H1 (cell line): ENCODE measurements at regions not wholly inside any gene's neighbourhood (a gene's known extent, or its start where the extent isn't known, plus 50 kb on each side); places are given as distances from the start of the nearest gene placed in this dataset.

Experiments used
- CTCF ChIA-PET: fragments of 300-600 bp; sonication (Branson Sonifier 250); formaldehyde crosslinking; loops from one replicate; lab custom pipeline; 2021; ENCODE audit not compliant: partially characterized antibody; lab: Charles Lee
- POLR2A ChIA-PET: fragments of 300-600 bp; sonication (Branson Sonifier 250); formaldehyde crosslinking; loops from one replicate; lab custom pipeline; 2021; ENCODE audit warnings: inconsistent platforms; ENCODE audit not compliant: partially characterized antibody; lab: Charles Lee
- DNase-seq, 2 experiments: peaks; one replicate each; pipeline versions ENCODE4 v3.0.0 to v3.0.0-alpha.2; 2010 to 2022; ENCODE audit warnings: low spot score in 2 of 2, low read depth in 1 of 2, mixed read lengths in 1 of 2
- FAIRE-seq: peaks from 2 replicates; lab custom pipeline; 2011; peaks lifted over from hg19 to GRCh38; lab: Jason Lieb, UNC
- H2AFZ ChIP-seq: 2 replicates; pipeline ENCODE4 v1.8.1; 2012; ENCODE audit warnings: low read length, inconsistent platforms
- H2AK5ac ChIP-seq: 2 replicates; pipeline ENCODE4 v1.6.1; 2013; ENCODE audit warnings: low read depth, low read length
- H2BK120ac ChIP-seq: replicated peaks from 2 replicates; pipeline ENCODE3; 2013; ENCODE audit warnings: low read depth, low read length, inconsistent platforms
- H2BK12ac ChIP-seq: 2 replicates; pipeline ENCODE4 v1.6.1; 2013; ENCODE audit warnings: low read depth, low read length
- H2BK15ac ChIP-seq: 2 replicates; pipeline ENCODE4 v1.6.1; 2013; ENCODE audit warnings: low read length
- H2BK20ac ChIP-seq: 2 replicates; pipeline ENCODE4 v1.6.1; 2013; ENCODE audit warnings: low read length
- H2BK5ac ChIP-seq: 2 replicates; pipeline ENCODE4 v1.6.1; 2013; ENCODE audit warnings: low read depth, low read length
- H3K14ac ChIP-seq: 2 replicates; pipeline ENCODE4 v1.6.1; 2013; ENCODE audit warnings: inconsistent platforms; ENCODE audit not compliant: insufficient read length
- H3K18ac ChIP-seq: 2 replicates; pipeline ENCODE4 v1.6.1; 2013; ENCODE audit warnings: low read length; ENCODE audit errors: extremely low read depth
- H3K23ac ChIP-seq: 2 replicates; pipeline ENCODE4 v1.6.1; 2013; ENCODE audit warnings: inconsistent platforms; ENCODE audit not compliant: insufficient read length
- H3K23me2 ChIP-seq: 2 replicates; pipeline ENCODE4 v1.6.1; 2013; ENCODE audit warnings: low read depth, low read length
- H3K27ac ChIP-seq: 2 replicates; pipeline ENCODE4 v1.6.1; 2011; ENCODE audit warnings: low read depth, low read length, inconsistent platforms
- H3K27me3 ChIP-seq, 4 experiments: replicated peaks in 1 of 4; 1 replicate in 1 of 4; 2 replicates in 3 of 4; pipeline versions ENCODE4 v1.6.1 to v1.8.1; 2011 to 2013; ENCODE audit warnings: low read length in 3 of 4, mild to moderate bottlenecking in 3 of 4, inconsistent platforms in 2 of 4, mixed read lengths in 2 of 4, moderate library complexity in 1 of 4; ENCODE audit not compliant: control insufficient read depth in 3 of 4, insufficient read depth in 3 of 4; ENCODE audit errors: extremely low read depth in 1 of 4
- H3K36me3 ChIP-seq, 4 experiments: 2 replicates each; pipeline versions ENCODE4 v1.6.1 to v1.8.1; 2011 to 2013; ENCODE audit warnings: mild to moderate bottlenecking in 4 of 4, low read length in 3 of 4, moderate library complexity in 2 of 4, control low read depth in 1 of 4, inconsistent platforms in 1 of 4; ENCODE audit not compliant: insufficient read depth in 4 of 4, control insufficient read depth in 2 of 4
- H3K4ac ChIP-seq: replicated peaks from 2 replicates; pipeline ENCODE3; 2013; ENCODE audit warnings: low read length, low read depth, mixed read lengths, inconsistent platforms; ENCODE audit not compliant: insufficient read length
- H3K4me1 ChIP-seq, 4 experiments: replicated peaks in 1 of 4; 1 replicate in 1 of 4; 2 replicates in 3 of 4; pipeline versions ENCODE4 v1.6.1 to v1.8.1; 2011 to 2013; ENCODE audit warnings: low read length in 3 of 4, inconsistent platforms in 2 of 4, mixed read lengths in 1 of 4; ENCODE audit not compliant: insufficient read depth in 4 of 4, control insufficient read depth in 3 of 4
- H3K4me2 ChIP-seq, 2 experiments: 2 replicates each; pipeline versions ENCODE4 v1.6.1 to v1.8.1; 2011 to 2013; ENCODE audit warnings: low read depth in 2 of 2, low read length in 2 of 2, control low read depth in 1 of 2, inconsistent platforms in 1 of 2, mild to moderate bottlenecking in 1 of 2; ENCODE audit not compliant: insufficient read depth in 1 of 2
- H3K4me3 ChIP-seq, 4 experiments: fragments of 200-600, 300-600 bp in 1 of 4; sonication (generic), shearing (Covaris generic), sonication (Bioruptor Twin) in 1 of 4; 2 replicates each; pipeline versions ENCODE4 v1.5.1 to v1.8.1; 2011 to 2016; ENCODE audit warnings: low read length in 4 of 4, low read depth in 3 of 4, control low read depth in 2 of 4, inconsistent platforms in 2 of 4, mild to moderate bottlenecking in 2 of 4, mixed read lengths in 1 of 4, moderate library complexity in 1 of 4; ENCODE audit not compliant: insufficient read depth in 2 of 4; ENCODE audit errors: extremely low read depth in 1 of 4
- H3K56ac ChIP-seq: replicated peaks from 2 replicates; pipeline ENCODE3; 2013; ENCODE audit warnings: low read depth, mild to moderate bottlenecking, mixed read lengths, low read length, inconsistent platforms; ENCODE audit not compliant: insufficient read length
- H3K79me1 ChIP-seq: 2 replicates; pipeline ENCODE4 v1.6.1; 2013; ENCODE audit warnings: low read depth, low read length, control low read depth
- H3K79me2 ChIP-seq, 2 experiments: 2 replicates each; pipeline versions ENCODE4 v1.6.1 to v1.8.1; 2012 to 2013; ENCODE audit warnings: low read length in 2 of 2, mild to moderate bottlenecking in 2 of 2, inconsistent platforms in 1 of 2; ENCODE audit not compliant: insufficient read depth in 2 of 2, control insufficient read depth in 1 of 2
- H3K9ac ChIP-seq, 4 experiments: replicated peaks in 1 of 4; 1 replicate in 1 of 4; 2 replicates in 3 of 4; pipeline versions ENCODE4 v1.6.1 to v1.8.1; 2011 to 2013; ENCODE audit warnings: low read depth in 3 of 4, low read length in 3 of 4, control low read depth in 2 of 4, mild to moderate bottlenecking in 2 of 4, moderate library complexity in 2 of 4, inconsistent platforms in 1 of 4; ENCODE audit errors: extremely low read depth in 1 of 4
- H3K9me3 ChIP-seq, 2 experiments: 2 replicates each; pipeline versions ENCODE4 v1.6.1 to v1.8.1; 2012 to 2013; ENCODE audit warnings: mild to moderate bottlenecking in 2 of 2, moderate library complexity in 2 of 2, control low read depth in 1 of 2, inconsistent platforms in 1 of 2, low read depth in 1 of 2, low read length in 1 of 2, mixed read lengths in 1 of 2; ENCODE audit not compliant: insufficient read depth in 2 of 2
- H4K20me1 ChIP-seq, 2 experiments: replicated peaks in 1 of 2; 2 replicates each; pipeline versions ENCODE3 to v1.8.1; 2011 to 2013; ENCODE audit warnings: inconsistent platforms in 2 of 2, low read length in 2 of 2, mild to moderate bottlenecking in 1 of 2; ENCODE audit not compliant: insufficient read depth in 2 of 2, control insufficient read depth in 1 of 2
- H4K5ac ChIP-seq: 2 replicates; pipeline ENCODE4 v1.6.1; 2013; ENCODE audit warnings: low read length, low read depth, mixed read lengths, inconsistent platforms; ENCODE audit not compliant: insufficient read length
- H4K8ac ChIP-seq: 2 replicates; pipeline ENCODE4 v1.8.0; 2013; ENCODE audit warnings: mild to moderate bottlenecking, moderate library complexity, low read length, inconsistent platforms; ENCODE audit not compliant: insufficient read depth; ENCODE audit errors: extremely low read depth
- H4K91ac ChIP-seq: replicated peaks from 2 replicates; pipeline ENCODE3; 2013; ENCODE audit warnings: low read length, mixed read lengths, inconsistent platforms; ENCODE audit not compliant: insufficient read length
- ASH2L ChIP-seq: fragments of 200-600, 300-600 bp; sonication (generic); IDR thresholded peaks from one replicate; pipeline ENCODE4 v1.7.1; 2017; ENCODE audit warnings: low read length
- CBX8 ChIP-seq: fragments of 300-800, 300-1000 bp; sonication (generic); IDR thresholded peaks from 2 replicates; pipeline ENCODE4 v1.7.1; 2016; ENCODE audit warnings: low read depth, low read length, borderline replicate concordance
- HDAC6 ChIP-seq: IDR thresholded peaks from one replicate; pipeline ENCODE4 v1.7.1; 2012; ENCODE audit warnings: low read depth, mild to moderate bottlenecking, inconsistent platforms, low read length, moderate library complexity
- JUN ChIP-seq: IDR thresholded peaks from 2 replicates; pipeline ENCODE4 v1.6.1; 2011; ENCODE audit warnings: low read depth, mild to moderate bottlenecking, improper control_type of control experiment, low read length
- KDM4A ChIP-seq: IDR thresholded peaks from one replicate; pipeline ENCODE4 v1.7.1; 2012; ENCODE audit warnings: low read depth, mild to moderate bottlenecking, moderate library complexity, low read length, inconsistent platforms; ENCODE audit not compliant: severe bottlenecking
- MAFK ChIP-seq: IDR thresholded peaks from 2 replicates; pipeline ENCODE4 v1.6.1; 2012; ENCODE audit warnings: low read depth, mild to moderate bottlenecking, improper control_type of control experiment, low read length
- NANOG ChIP-seq: IDR thresholded peaks from 2 replicates; pipeline ENCODE4 v1.6.1; 2011; ENCODE audit warnings: low read length, low read depth, mild to moderate bottlenecking, inconsistent platforms; ENCODE audit not compliant: insufficient read depth, poor library complexity, severe bottlenecking
- POLR2AphosphoS5 ChIP-seq: IDR thresholded peaks from 2 replicates; pipeline ENCODE4 v1.6.1; 2011; ENCODE audit warnings: low read depth, low read length
- RFX5 ChIP-seq: IDR thresholded peaks from 2 replicates; pipeline ENCODE4 v1.6.1; 2011; ENCODE audit warnings: low read depth, low read length, improper control_type of control experiment, borderline replicate concordance
- RXRA ChIP-seq: IDR thresholded peaks from 2 replicates; pipeline ENCODE4 v1.6.1; 2011; ENCODE audit warnings: low read depth, mild to moderate bottlenecking, low read length, moderate library complexity; ENCODE audit not compliant: insufficient read depth
- SAP30 ChIP-seq: fragments of 300-600 bp; sonication (generic); IDR thresholded peaks from 2 replicates; pipeline ENCODE4 v1.7.1; 2012; ENCODE audit warnings: low read length, moderate library complexity, mild to moderate bottlenecking, inconsistent platforms; ENCODE audit not compliant: insufficient read depth, insufficient replicate concordance
- SIRT6 ChIP-seq: IDR thresholded peaks from one replicate; pipeline ENCODE4 v1.7.1; 2012; ENCODE audit warnings: low read length, inconsistent platforms
- SIX5 ChIP-seq: IDR thresholded peaks from 2 replicates; pipeline ENCODE4 v1.6.1; 2011; ENCODE audit warnings: mild to moderate bottlenecking, low read depth, low read length
- SP1 ChIP-seq: IDR thresholded peaks from 2 replicates; pipeline ENCODE4 v1.6.1; 2011; ENCODE audit warnings: low read depth, low read length
- SUZ12 ChIP-seq: fragments of 200-600 bp; sonication (generic); IDR thresholded peaks from 2 replicates; pipeline ENCODE4 v1.6.1; 2012; ENCODE audit warnings: mild to moderate bottlenecking, inconsistent platforms, low read length, moderate library complexity, mixed read lengths
- ZNF274 ChIP-seq: IDR thresholded peaks from 2 replicates; pipeline ENCODE4 v1.7.0; 2012; ENCODE audit warnings: low read length, borderline replicate concordance; ENCODE audit errors: extremely low read depth
- WGBS, 2 experiments: shearing (Covaris generic) in 1 of 2; methylation state at CpG; one replicate each; pipeline versions ENCODE4 v1.1.6 to v1.1.7; 2013 to 2015; ENCODE audit warnings: low lambda C conversion rate in 2 of 2, mixed read lengths in 2 of 2, inconsistent platforms in 1 of 2, low coverage in 1 of 2, missing lambda C conversion rate in 1 of 2; ENCODE audit not compliant: insufficient replicate concordance in 2 of 2, insufficient coverage in 1 of 2, insufficient read length in 1 of 2; ENCODE audit errors: extremely low coverage in 1 of 2, missing lambda C conversion rate in 1 of 2; 5-methylcytosine and 5-hydroxymethylcytosine counted together

DNA sequence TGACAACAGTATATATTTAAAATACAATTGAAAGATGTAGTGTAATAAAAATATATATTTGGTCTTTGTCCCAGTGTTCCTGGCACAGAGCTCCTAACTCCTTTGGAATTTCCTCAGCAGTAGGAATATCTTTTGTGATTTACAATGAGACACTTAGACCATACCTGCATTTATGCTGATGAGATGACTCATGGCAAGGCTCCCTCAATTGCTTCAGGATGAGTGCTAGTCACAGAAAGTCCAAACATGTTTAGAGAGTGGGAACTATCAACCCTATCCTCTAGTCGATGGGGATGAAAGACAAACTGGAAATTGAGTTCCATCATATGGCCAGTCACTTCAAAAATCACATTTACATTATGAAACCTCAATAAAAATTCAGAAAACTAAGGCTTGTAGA is 588.3 kb upstream of the LMCD1 start:
- H3K14ac ChIP-seq, result no peak overlapping the region
- H2BK20ac ChIP-seq, result no peak overlapping the region
- H3K27ac ChIP-seq, result no peak overlapping the region
- DNase-seq, result no peak
- no peaks in the 10 kb centered on the region for H3K79me1 ChIP-seq
- H3K79me2 ChIP-seq, result no peaks in the 10 kb centered on the region
- WGBS, 2 experiments, result 95% methylated on average over 1 of the region's 1 CpG; no CpG with 5 or more reads in 1 of the 2 experiments
- no peak overlapping the region for H4K91ac ChIP-seq
- no peak overlapping the region for H2BK12ac ChIP-seq
- H3K4me2 ChIP-seq, result no peak overlapping the region
- H3K18ac ChIP-seq, result no peak overlapping the region
- H3K9me3 ChIP-seq, result no peaks in the 10 kb centered on the region; a peak in 1 of 4 replicates
- no peak overlapping the region for H4K5ac ChIP-seq
- no peaks in the 10 kb centered on the region for H3K36me3 ChIP-seq
- H3K27me3 ChIP-seq, result no peaks in the 10 kb centered on the region
- H4K8ac ChIP-seq, result no peak overlapping the region
- ChIA-PET CTCF (no interaction called here), POLR2A (no interaction called here)
- H3K4me1 ChIP-seq, result peaks cover 0 to 4% (median 0%) of the 10 kb centered on the region in 4 experiments; a peak in 1 of 7 replicates
- H3K9ac ChIP-seq, result no peak overlapping the region
- H2BK120ac ChIP-seq, result no peak overlapping the region
- H2AFZ ChIP-seq, result no peak overlapping the region
- H3K23me2 ChIP-seq, result no peaks in the 10 kb centered on the region
- H2BK15ac ChIP-seq, result no peak overlapping the region
- H3K4ac ChIP-seq, result no peak overlapping the region
- no peak overlapping the region for H2BK5ac ChIP-seq
- no peak overlapping the region for H3K56ac ChIP-seq
- no peak for FAIRE-seq
- H4K20me1 ChIP-seq, result no peaks in the 10 kb centered on the region
- no peak overlapping the region for H2AK5ac ChIP-seq
- H3K4me3 ChIP-seq, result no peak overlapping the region
- no peak overlapping the region for H3K23ac ChIP-seq
- TF ChIP-seq JUN (no peak), SUZ12 (no peak), SIRT6 (no peak), SAP30 (no peak), KDM4A (no peak), SP1 (no peak), SIX5 (no peak), NANOG (no peak), ASH2L (no peak), POLR2AphosphoS5 (no peak), RXRA (no peak), RFX5 (no peak), HDAC6 (no peak), MAFK (no peak), CBX8 (no peak), ZNF274 (no peak)
